Endodermal cell (in vitro differentiated cells): ENCODE measurements at regions not wholly inside any gene's neighbourhood (a gene's known extent, or its start where the extent isn't known, plus 50 kb on each side); places are given as distances from the start of the nearest gene placed in this dataset.
A peak's percentile ranks its signal among the peaks of the same experiment; 100 is the strongest.
"Not testable (repeated sequence)": the region's sequence is repeated elsewhere in the genome, so short reads cannot be mapped to it uniquely, and the experiment has no call there.

ENCODE experiments used
- DNase-seq: peaks from one replicate; pipeline ENCODE4 v3.0.0-alpha.2; 2017
- H3K27ac ChIP-seq: 2 replicates; pipeline ENCODE4 v1.5.1; 2013; ENCODE audit warnings: mild to moderate bottlenecking, low read depth, low read length, moderate library complexity
- H3K27me3 ChIP-seq: 2 replicates; pipeline ENCODE4 v1.6.1; 2013; ENCODE audit warnings: mild to moderate bottlenecking, low read length, moderate library complexity; ENCODE audit not compliant: insufficient read depth, control insufficient read depth, poor library complexity, severe bottlenecking
- H3K36me3 ChIP-seq: 2 replicates; pipeline ENCODE4 v1.7.0; 2013; ENCODE audit warnings: mild to moderate bottlenecking, low read length, moderate library complexity; ENCODE audit not compliant: control insufficient read depth, insufficient read depth
- H3K4me1 ChIP-seq: one replicate; pipeline ENCODE4 v1.7.0; 2013; ENCODE audit warnings: low read length; ENCODE audit not compliant: control insufficient read depth, insufficient read depth
- H3K4me3 ChIP-seq: 2 replicates; pipeline ENCODE4 v1.5.1; 2013; ENCODE audit warnings: mild to moderate bottlenecking, low read length, moderate library complexity
- H3K9ac ChIP-seq: 2 replicates; pipeline ENCODE4 v1.6.1; 2013; ENCODE audit warnings: mild to moderate bottlenecking, low read length, moderate library complexity; ENCODE audit not compliant: poor library complexity, severe bottlenecking; ENCODE audit errors: extremely low read depth
- H3K9me3 ChIP-seq: 2 replicates; pipeline ENCODE4 v1.6.1; 2013; ENCODE audit warnings: mild to moderate bottlenecking, low read length, moderate library complexity; ENCODE audit not compliant: control insufficient read depth
- H3K27ac Mint-ChIP-seq: 2 replicates; pipeline ENCODE4 v1.8.0; 2020; ENCODE audit warnings: mixed read lengths
- H3K27me3 Mint-ChIP-seq: 2 replicates; pipeline ENCODE4 v1.8.0; 2021; ENCODE audit warnings: mild to moderate bottlenecking, mixed read lengths; ENCODE audit not compliant: insufficient read depth
- H3K36me3 Mint-ChIP-seq: 2 replicates; pipeline ENCODE4 v1.8.0; 2020; ENCODE audit warnings: low read depth, mixed read lengths
- H3K4me1 Mint-ChIP-seq: 2 replicates; pipeline ENCODE4 v1.8.0; 2020; ENCODE audit warnings: mixed read lengths
- H3K4me3 Mint-ChIP-seq: 2 replicates; pipeline ENCODE4 v1.8.0; 2020; ENCODE audit warnings: mild to moderate bottlenecking, moderate library complexity, mixed read lengths
- H3K9me3 Mint-ChIP-seq: 2 replicates; pipeline ENCODE4 v1.8.0; 2020; ENCODE audit warnings: mild to moderate bottlenecking, mixed read lengths
- WGBS, 2 experiments: methylation state at CpG; one replicate each; pipeline versions ENCODE4 v1.1.5 to v1.1.7; 2013; ENCODE audit warnings: missing lambda C conversion rate in 2 of 2, mixed read lengths in 1 of 2; ENCODE audit not compliant: insufficient coverage in 1 of 2, insufficient read length in 1 of 2; 5-methylcytosine and 5-hydroxymethylcytosine counted together

DNA sequence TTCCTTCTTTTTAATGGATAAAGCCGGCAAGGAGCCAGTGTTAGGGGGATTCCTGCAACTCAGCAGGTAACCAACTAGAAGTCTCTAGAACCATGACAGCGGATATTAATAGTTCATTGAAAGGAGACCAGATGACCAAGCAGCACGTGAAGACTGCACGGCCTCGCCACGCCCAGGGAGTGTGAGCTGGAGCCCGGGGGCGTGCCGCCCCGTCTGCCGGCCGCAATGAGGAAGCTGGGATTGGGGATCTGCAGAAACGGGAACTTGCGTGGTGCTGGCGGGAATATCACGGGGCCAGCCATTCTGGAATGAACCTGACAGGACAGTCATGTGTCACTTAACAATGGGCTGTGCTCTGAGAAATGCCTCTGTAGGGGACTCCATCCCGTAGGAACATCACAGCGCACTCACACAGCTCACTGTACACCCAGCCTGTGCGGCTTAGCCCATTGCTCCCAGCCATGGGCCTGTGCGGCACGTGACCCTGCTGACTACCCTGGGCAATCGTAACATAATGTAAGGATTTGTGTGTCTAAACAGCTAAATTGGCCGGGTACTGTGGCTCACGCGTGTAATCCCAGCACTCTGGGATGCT is 4092.8 kb upstream of the TPTE start:
- H3K27me3 Mint-ChIP-seq: not testable (repeated sequence)

DNA sequence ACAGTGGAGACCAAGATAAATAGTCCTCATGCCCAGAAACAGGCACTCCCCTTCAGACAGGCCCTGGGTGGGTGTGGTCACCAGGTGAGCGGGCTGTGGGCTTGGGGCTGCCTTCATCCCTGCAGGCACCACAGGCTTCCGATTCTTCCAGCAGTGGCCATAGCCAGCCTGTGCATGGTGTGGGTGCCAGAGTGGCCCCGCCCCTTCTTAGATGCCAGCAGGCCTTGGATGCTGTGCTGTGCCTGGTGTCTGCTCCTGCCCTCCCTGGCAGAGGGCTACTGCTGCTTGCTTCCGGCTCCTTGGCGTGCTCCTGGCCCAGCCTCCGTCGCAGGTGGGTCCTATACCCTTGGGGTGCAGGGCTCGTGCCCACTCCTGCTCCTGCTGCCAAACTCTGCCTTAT is 4091.5 kb upstream of the TPTE start:
- not testable (repeated sequence) for H3K4me3 ChIP-seq, DNase-seq, H3K27me3 Mint-ChIP-seq, H3K9me3 ChIP-seq, H3K27ac ChIP-seq, H3K36me3 ChIP-seq, H3K27ac Mint-ChIP-seq, H3K4me1 Mint-ChIP-seq, H3K9me3 Mint-ChIP-seq, H3K4me1 ChIP-seq, H3K4me3 Mint-ChIP-seq, H3K36me3 Mint-ChIP-seq, H3K27me3 ChIP-seq, H3K9ac ChIP-seq
- no CpG with 5 or more reads among the region's 8 CpGs for WGBS, 2 experiments

More for the DNA sequence above, 4092.8 kb upstream of the TPTE start:
- not testable (repeated sequence) for H3K9me3 ChIP-seq, H3K36me3 Mint-ChIP-seq, H3K4me3 Mint-ChIP-seq, H3K4me1 ChIP-seq, H3K4me3 ChIP-seq, H3K9ac ChIP-seq, DNase-seq, H3K9me3 Mint-ChIP-seq, H3K27ac Mint-ChIP-seq, H3K4me1 Mint-ChIP-seq, H3K36me3 ChIP-seq, H3K27ac ChIP-seq, H3K27me3 ChIP-seq
- 63% methylated on average over 3 of the region's 25 CpGs; no CpG with 5 or more reads in 1 of the 2 experiments for WGBS, 2 experiments

DNA sequence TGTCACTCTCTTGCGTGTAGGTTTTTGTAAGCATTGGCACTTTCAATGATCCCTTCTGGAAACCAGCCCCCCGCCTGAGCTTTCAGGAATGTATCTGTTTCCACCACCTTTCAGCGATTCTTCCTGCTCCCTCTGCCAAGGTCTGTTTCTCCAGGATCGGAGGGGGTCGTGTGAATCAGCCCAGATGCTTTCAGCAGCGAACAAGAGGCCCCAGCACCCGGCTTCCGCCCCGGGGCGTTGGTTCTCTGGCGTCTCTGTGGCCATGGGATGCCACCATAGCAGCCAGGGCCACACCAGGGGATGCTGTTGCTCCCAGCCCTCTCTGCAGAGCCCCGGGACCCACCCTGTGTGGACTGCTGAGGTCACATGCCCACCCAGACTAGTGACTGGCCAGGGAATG is 4088.2 kb upstream of the TPTE start:
- DNase-seq, H3K27me3 ChIP-seq, H3K9ac ChIP-seq, H3K36me3 ChIP-seq, H3K36me3 Mint-ChIP-seq, H3K4me1 Mint-ChIP-seq, H3K27ac ChIP-seq, H3K4me3 Mint-ChIP-seq, H3K27ac Mint-ChIP-seq, H3K9me3 ChIP-seq, H3K4me3 ChIP-seq, H3K9me3 Mint-ChIP-seq, H3K4me1 ChIP-seq, H3K27me3 Mint-ChIP-seq: not testable (repeated sequence)
- no CpG with 5 or more reads among the region's 12 CpGs for WGBS, 2 experiments

DNA sequence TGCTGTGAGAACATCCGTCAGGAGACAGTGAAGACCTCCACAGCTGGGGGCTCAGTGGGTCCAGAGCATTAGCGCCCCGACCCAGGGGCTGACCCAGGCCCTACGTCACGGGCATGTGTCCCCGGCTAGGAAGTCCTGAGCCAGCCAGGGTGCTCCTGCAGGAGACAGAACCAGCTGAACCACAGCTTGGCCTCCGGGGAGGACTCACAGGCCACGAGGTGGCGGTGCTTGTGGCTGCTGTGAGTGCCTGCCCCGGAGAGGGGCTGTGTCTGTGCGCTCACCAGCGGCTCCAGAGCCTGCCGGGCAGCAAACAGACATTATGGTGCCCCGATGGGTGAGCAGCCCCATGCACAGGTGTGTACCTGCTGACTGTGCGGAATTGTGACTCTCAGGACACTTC is 4085.2 kb upstream of the TPTE start:
- H3K27me3 ChIP-seq, H3K27ac Mint-ChIP-seq, H3K27me3 Mint-ChIP-seq, H3K4me3 ChIP-seq, H3K4me1 ChIP-seq, H3K4me1 Mint-ChIP-seq, H3K9me3 ChIP-seq, H3K4me3 Mint-ChIP-seq, H3K27ac ChIP-seq, H3K9me3 Mint-ChIP-seq, H3K36me3 ChIP-seq, H3K9ac ChIP-seq, H3K36me3 Mint-ChIP-seq: not testable (repeated sequence)
- peak; percentile 33 for DNase-seq
- WGBS, 2 experiments: no CpG with 5 or more reads among the region's 15 CpGs

DNA sequence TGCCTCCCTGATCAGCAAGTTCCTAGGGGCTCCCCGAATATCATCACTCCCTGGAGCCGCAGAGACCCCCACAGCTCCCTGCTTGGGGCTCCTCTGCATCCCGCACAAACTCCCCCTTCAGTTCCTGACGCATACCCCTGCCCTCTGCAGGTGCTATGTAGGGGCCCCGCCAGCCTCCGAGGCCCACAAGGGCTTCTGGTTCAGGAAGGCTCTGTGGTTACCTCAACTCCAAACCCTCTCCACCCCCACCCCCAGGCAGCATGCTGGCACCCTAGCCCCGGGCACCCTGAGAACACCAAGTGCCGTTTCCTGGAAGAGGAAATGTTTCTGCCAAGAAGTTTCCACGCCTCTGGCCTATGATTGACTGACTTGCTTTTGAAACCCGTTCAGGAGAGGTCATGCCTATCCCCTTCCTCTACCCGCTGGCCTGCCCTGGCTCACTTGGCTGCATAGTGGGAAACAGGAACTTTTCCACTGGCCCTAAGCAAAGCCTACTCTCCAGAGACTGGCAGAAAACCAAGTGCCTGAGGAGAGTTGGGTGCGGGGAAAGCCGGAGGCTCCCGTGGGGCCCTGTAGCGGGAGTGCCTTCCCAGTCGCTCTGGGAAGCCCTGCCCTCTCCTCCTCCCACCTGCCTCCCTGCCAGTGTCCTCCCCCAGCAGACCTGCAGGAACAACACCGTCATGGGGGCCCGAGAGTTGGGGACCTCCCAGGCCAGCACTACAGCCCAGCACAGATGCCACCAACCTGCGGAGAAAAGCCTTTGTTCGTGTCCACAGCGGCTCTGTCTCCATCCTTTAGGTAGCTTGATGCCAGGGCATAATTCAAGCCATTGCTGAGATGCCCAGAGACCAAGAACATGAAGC is 4084.2 kb upstream of the TPTE start:
- not testable (repeated sequence) for H3K27ac ChIP-seq, H3K9me3 Mint-ChIP-seq, H3K4me1 ChIP-seq, H3K4me3 Mint-ChIP-seq, H3K27ac Mint-ChIP-seq, H3K27me3 ChIP-seq, H3K36me3 Mint-ChIP-seq, H3K36me3 ChIP-seq, H3K27me3 Mint-ChIP-seq, H3K9me3 ChIP-seq, H3K9ac ChIP-seq, H3K4me1 Mint-ChIP-seq, H3K4me3 ChIP-seq
- peak; percentile 40 for DNase-seq
- no CpG with 5 or more reads among the region's 21 CpGs for WGBS, 2 experiments

DNA sequence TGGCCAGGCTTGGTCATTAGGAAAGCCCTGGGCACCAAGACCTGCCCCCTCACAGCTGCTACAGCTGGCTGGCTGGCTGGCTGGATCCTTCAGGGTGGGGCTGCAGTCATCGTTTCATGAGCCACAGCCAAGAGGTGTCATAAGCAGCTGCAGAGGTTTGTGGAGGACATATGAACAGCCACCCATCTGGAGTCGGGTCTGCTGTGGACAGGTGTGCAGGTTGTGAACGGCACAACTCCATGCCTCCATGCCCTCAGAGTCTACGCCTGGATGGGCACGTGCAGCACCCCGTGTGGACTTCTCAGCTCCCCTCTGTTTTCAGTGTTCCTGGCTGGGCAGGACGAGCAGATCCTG is 4083.6 kb upstream of the TPTE start:
- not testable (repeated sequence) for H3K36me3 Mint-ChIP-seq, H3K9ac ChIP-seq, H3K4me3 ChIP-seq, H3K36me3 ChIP-seq, DNase-seq, H3K4me1 Mint-ChIP-seq, H3K27ac ChIP-seq, H3K9me3 ChIP-seq, H3K9me3 Mint-ChIP-seq, H3K4me3 Mint-ChIP-seq, H3K27me3 ChIP-seq, H3K27me3 Mint-ChIP-seq, H3K4me1 ChIP-seq, H3K27ac Mint-ChIP-seq
- 100% methylated on average over 2 of the region's 7 CpGs; no CpG with 5 or more reads in 1 of the 2 experiments for WGBS, 2 experiments

DNA sequence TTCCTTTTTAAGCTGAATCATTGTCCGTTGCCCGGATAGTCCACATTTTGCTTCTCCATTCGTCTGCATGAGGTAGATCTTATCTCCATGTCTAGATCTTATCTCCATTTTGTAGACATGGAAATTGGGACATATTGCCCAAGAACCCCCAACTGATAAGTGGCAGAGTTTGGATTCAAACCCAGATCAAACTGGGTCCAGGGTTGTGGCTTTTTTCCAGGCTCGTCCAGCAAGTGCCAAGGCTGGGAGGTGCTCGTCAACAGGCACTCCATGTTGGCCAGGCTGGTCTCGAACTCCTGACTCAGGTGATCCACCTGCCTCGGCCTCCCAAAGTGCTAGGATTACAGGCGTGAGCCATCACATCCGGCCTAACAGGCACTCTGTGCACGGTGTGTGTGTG is 4082.3 kb upstream of the TPTE start:
- H3K4me3 ChIP-seq, H3K4me1 Mint-ChIP-seq, H3K4me3 Mint-ChIP-seq, H3K27ac ChIP-seq, H3K36me3 Mint-ChIP-seq, H3K9me3 ChIP-seq, H3K36me3 ChIP-seq, H3K27ac Mint-ChIP-seq, DNase-seq, H3K9ac ChIP-seq, H3K9me3 Mint-ChIP-seq, H3K27me3 ChIP-seq, H3K27me3 Mint-ChIP-seq, H3K4me1 ChIP-seq: not testable (repeated sequence)
- no CpG with 5 or more reads among the region's 10 CpGs for WGBS, 2 experiments
